NCI-H510A treated with DMSO at 0.1 percent for 48 hours (cell line): ENCODE measurements at regions not wholly inside any gene's neighbourhood (a gene's known extent, or its start where the extent isn't known, plus 50 kb on each side); places are given as distances from the start of the nearest gene placed in this dataset.

Experiments used
- DNase-seq: peaks from one replicate; lab custom pipeline; 2025; lab: John Stamatoyannopoulos, UW

- DNase-seq, result no peak
Measured at GRCh38 chr4:178789279-178789678, 1347.0 kb upstream of the AGA start.

- DNase-seq, result no peak
Measured at GRCh38 chr4:178799204-178799603, 1357.0 kb upstream of the AGA start.

- DNase-seq, result no peak
Measured at GRCh38 chr4:178808106-178808505, 1365.9 kb upstream of the AGA start.

- DNase-seq, result no peak
Measured at GRCh38 chr4:178809921-178810320, 1367.7 kb upstream of the AGA start.

GRCh38 chr4:178811356-178811755 is 1369.1 kb upstream of the AGA start:
- no peak for DNase-seq

- DNase-seq, result no peak
Measured at GRCh38 chr4:178812866-178813265, 1370.6 kb upstream of the AGA start.

GRCh38 chr4:178814908-178815307 is 1372.7 kb upstream of the AGA start:
- no peak for DNase-seq

GRCh38 chr4:178823673-178824295 is 1381.5 kb upstream of the AGA start:
- no peak for DNase-seq

- DNase-seq, result no peak
Measured at GRCh38 chr4:178836865-178837264, 1394.6 kb upstream of the AGA start.

- no peak for DNase-seq
Measured at GRCh38 chr4:178838776-178839175, 1396.5 kb upstream of the AGA start.

- DNase-seq, result no peak
Measured at GRCh38 chr4:178856139-178856800, 1414.0 kb upstream of the AGA start.

GRCh38 chr4:178871476-178871875 is 1429.2 kb upstream of the AGA start:
- no peak for DNase-seq

GRCh38 chr4:178881937-178882336 is 1439.7 kb upstream of the AGA start:
- no peak for DNase-seq

- DNase-seq, result no peak
Measured at GRCh38 chr4:178894126-178894525, 1451.9 kb upstream of the AGA start.

GRCh38 chr4:178899084-178899483 is 1456.8 kb upstream of the AGA start:
- no peak for DNase-seq

- DNase-seq, result no peak
Measured at GRCh38 chr4:178917756-178918155, 1475.5 kb upstream of the AGA start.

GRCh38 chr4:178937130-178937529 is 1494.9 kb upstream of the AGA start:
- DNase-seq, result no peak

GRCh38 chr4:178941975-178942374 is 1499.7 kb upstream of the AGA start:
- no peak for DNase-seq

GRCh38 chr4:178953447-178954120 is 1511.3 kb upstream of the AGA start:
- DNase-seq, result no peak

- no peak for DNase-seq
Measured at GRCh38 chr4:178955614-178956013, 1513.4 kb upstream of the AGA start.

- DNase-seq, result no peak
Measured at GRCh38 chr4:178958725-178959440, 1516.6 kb upstream of the AGA start.

- DNase-seq, result no peak
Measured at GRCh38 chr4:178963446-178964045, 1521.3 kb upstream of the AGA start.
